C1 segment of cervical spinal cord (tissue), 14 donors: ENCODE measurements at regions not wholly inside any gene's neighbourhood (a gene's known extent, or its start where the extent isn't known, plus 50 kb on each side); places are given as distances from the start of the nearest gene placed in this dataset.

ENCODE experiments used
- DNase-seq, 14 donors: peaks; one replicate each; lab custom pipeline; 2025; lab: John Stamatoyannopoulos, UW

- DNase-seq = no peak
Observed at GRCh38 chr2:133940134-133940533, 313.7 kb upstream of the MGAT5 start.

- no peak for DNase-seq
Observed at GRCh38 chr2:133941666-133942065, 312.2 kb upstream of the MGAT5 start.

DNA sequence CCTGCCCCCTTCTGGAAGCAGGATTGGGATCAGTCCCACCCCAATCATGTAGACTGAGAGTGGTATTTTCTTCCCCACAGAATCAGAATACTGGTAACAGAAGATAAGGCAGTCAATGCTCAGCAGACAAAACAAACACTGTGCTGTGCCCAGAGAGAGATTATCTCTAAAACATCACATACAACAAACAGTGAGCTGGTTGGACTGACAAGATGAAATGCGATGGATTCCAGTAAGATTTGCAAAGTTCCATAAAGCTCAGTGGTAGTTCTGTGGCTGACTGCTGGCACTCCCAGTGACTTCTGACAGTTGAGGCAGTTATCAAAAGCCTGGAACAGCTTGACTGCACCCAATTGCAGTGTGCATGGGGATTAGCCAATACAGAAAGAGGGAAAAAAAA, 311.5 kb upstream of the MGAT5 start:
- no peak for DNase-seq

GRCh38 chr2:133943108-133943507, 310.8 kb upstream of the MGAT5 start:
- no peak for DNase-seq

DNA sequence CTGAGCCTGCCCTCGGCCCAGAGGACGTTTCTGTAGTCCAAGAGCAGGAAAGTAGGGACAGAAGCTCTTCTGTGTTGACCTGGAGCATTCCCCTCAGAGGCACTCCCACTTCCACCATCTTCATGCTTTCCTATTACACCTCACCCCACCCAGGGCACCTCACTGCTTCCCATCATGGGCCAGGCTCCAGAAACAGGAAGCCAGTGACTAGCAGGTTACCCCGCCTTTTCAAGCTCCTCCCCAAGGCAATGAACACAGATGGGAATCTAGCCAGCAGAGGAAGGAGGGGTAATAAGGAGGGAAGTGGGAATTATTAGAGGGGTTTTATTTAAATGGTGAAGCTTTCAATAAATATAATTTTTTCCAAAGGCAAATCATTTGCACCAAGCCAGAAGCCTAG, 308.8 kb upstream of the MGAT5 start:
- DNase-seq = no peak

GRCh38 chr2:133947057-133947456, 306.8 kb upstream of the MGAT5 start:
- no peak for DNase-seq

GRCh38 chr2:133948610-133949290, 305.1 kb upstream of the MGAT5 start:
- DNase-seq = no peak

- DNase-seq = no peak
Observed at GRCh38 chr2:133949595-133949994, 304.3 kb upstream of the MGAT5 start.

DNA sequence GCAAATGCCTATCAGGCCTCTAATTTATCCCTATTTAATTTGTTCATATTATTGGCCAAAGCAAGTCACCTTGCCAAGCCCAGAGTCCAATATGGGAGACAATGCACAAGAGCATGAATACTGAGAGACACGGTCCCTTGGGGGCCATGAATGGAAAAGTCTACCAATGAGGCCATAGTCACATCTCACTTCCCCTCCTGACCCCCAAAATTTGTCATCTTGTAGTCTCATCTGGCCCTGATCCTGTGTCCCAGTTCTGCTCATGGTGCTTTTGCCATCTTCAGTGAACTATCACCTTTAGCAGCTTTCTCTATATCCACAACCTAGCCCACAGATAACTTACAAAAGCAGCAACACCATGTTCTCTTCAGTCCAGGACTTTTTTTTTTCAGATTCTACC, 302.7 kb upstream of the MGAT5 start:
- DNase-seq = no peak

DNA sequence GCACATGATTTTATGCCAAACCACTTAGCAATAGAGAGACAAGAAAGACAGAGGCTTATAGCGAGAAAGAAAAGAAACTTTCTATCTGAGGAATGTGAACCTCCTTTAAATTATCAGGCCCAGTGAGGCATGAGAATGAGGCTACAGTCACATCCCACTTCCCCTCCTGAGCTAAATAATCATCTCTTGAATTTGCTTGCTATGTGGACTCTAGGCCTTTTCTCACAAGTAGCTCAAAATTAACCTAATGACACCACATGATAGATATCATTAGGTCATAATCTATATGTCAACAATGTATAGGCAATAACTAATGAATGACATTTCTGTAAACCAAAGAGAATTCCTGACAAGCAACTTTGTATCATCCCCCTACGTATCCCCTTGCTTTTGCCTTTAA, 301.5 kb upstream of the MGAT5 start:
- no peak for DNase-seq

DNA sequence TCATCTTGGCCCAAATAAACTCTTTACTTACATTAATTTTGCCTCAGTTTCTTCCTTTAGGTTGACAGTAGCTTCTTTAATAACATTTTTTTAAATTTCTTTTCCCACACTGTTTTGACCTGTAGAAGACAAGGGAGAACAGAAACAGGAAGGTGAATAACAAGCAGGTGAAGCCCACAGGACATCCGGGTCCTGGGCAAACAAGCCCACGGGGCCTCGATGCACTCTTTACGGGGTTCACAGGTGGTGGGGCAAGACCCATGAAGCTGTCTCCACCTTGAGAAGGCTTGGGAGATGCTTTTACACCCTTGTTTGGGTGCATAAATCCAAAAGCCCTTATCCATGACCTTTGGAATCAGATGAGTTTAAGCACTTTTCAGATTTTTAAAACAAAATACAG, 301.0 kb upstream of the MGAT5 start:
- no peak for DNase-seq

GRCh38 chr2:133953524-133953923, 300.3 kb upstream of the MGAT5 start:
- no peak for DNase-seq

DNA sequence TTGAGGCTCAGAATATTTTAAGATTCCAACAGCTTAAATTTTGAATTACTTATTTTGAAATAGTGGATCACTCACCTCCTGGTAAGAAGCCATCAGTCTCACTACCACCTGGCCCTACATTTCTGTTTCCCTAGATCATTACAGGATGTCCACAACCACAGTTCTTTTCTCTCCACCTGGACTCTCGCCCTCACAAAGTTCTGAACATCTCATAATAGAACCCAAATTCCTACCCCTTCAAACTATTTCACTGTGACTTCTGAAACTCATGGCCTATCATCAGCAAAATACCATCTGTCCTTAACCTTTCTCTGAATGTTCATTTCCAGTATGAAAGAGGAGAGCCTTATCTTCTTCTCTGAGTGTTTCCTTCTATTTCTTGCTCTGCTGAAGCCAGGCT, 299.2 kb upstream of the MGAT5 start:
- no peak for DNase-seq

DNA sequence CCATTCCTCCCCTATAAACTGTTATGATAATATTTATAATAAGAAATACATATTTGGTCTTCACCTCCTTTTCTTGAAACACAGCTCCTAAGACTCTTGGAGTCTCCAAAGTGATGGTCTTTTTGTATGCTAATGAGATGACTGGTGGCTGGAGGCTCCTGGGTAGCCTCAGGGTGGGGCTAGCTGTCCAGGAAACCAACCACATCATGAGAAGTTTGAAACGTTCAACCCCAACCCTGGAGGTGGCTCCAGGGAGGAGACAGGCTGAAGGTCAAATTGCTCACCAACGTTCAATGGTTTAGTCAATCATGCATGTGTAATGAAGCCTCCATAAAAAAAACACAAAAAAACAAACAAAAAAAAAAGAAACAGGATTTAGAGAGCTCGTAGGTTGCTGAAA, 298.7 kb upstream of the MGAT5 start:
- DNase-seq = no peak

DNA sequence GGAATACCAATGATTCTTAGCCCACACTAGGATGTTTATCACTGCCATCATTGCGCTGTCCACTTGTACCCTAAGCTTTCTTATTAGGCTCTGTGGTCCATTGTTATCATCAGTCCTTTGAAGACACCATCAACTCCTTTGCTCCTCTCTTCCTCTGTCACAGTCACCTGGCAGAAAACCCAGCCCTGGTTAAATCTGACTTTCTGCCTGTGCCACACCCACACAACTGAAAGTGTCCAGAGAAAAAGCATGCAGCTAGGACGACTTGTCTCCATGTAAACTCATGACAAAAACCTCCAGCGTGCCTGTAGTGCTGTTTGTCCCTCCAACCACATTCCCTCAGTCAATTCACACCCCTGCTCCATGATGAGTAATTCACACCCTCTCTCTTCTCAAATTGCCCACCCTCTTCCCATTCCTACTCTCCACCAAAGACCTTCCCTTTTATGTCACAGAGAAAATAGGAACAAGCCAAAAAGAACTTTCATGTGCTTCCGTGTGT, 297.4 kb upstream of the MGAT5 start:
- no peak for DNase-seq

DNA sequence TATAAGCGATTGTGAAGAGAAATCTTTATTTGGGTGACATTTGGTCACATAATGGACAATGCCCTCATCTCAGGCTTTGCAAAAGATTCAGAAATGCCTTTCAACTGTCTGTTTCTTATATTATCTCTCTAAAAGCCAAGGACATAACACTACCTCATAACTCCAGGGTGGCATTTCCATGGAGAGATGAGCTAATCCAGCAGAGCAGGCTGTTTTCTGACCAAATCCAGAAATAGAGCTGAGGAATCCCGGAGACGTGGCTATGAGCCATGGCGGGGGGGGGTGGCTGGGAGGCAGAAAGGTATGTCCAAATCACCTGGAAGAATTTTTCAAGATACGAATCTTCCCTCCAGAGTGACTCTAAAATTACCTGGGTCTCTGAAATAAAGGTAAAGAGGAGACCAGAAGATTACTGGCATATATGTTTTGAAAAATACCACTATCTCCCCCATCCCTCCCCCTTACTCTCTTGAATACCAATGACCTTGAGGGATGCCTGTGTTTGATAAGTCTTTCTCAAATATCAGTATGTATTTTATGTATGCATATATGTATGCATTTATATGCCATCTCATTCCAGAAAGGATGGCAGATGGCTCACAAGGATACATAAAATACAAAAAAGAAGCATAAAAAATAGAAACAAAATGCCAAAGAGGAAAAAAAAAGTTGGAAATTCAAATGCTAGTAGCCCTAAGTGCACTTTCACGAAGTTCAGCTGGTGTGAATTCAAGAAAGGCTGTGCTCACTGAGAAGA, 296.0 kb upstream of the MGAT5 start:
- DNase-seq = no peak

DNA sequence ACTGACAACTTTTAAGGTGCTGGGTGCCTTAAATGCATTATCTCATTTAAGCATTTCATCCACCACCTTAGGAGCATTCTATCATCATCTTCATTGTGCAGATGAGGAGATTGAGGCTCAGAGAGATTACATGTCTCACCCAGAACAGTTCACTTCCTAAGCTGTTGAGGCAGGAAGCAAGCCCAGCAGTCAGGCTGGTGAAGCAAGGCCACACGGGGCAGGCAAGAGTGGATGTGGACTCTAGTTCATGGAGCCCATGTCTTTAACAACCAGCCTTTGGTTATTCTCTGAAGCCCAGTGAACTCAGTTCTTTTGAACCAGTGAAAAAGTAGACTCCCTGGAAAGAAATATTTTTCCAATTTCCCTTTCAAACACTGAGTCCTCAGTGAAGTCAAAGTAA, 294.8 kb upstream of the MGAT5 start:
- DNase-seq = no peak

GRCh38 chr2:133966720-133967304, 287.1 kb upstream of the MGAT5 start:
- DNase-seq = no peak

DNA sequence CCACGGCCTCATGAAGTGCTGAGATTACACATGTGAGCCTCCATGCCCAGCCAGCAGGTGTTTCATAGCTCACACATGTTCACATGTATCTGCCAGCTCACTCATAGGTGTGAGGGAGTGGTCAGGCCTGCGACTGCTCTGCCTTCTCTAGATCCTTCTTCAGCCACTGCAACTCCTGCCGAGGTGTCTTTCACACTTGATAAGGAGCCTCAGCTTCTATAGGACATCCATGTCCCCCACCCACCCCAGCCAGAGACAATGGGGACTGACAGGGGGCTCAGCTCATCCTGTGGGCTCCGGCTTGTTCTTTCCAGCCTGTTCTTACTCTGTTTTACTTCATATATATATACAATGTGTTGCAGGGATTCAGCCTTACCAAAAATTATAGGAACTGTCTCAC, 286.5 kb upstream of the MGAT5 start:
- no peak for DNase-seq

- peak in 4 of 14 donors; percentile 6 to 37 (median 28) for DNase-seq
Observed at GRCh38 chr2:133968446-133968845, 285.4 kb upstream of the MGAT5 start.

GRCh38 chr2:133970641-133971040, 283.2 kb upstream of the MGAT5 start:
- DNase-seq = no peak

GRCh38 chr2:133972297-133972696, 281.6 kb upstream of the MGAT5 start:
- DNase-seq = no peak

DNA sequence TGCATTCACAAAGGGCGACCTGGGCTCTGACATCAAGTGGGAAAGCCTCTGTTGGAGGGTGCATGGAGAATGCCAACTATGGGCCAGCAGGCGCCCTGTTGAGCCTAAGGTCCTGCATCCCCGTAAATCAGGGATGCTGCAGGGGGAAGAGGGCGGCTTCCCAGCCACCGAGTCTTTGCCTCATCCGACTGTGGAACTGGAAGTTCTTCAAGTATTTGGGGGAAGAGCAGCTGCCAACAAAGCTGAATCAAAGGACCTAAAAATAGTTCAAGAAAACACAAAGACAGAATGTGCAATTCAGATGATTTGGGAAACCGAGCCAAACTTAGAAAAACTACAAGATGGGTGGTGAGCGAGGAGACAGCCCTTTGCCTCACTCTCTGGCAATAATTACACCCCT, 281.1 kb upstream of the MGAT5 start:
- DNase-seq = peak in 2 of 14 donors; percentile 28 to 30
